GM12872 (cell line): ENCODE measurements at regions not wholly inside any gene's neighbourhood (a gene's known extent, or its start where the extent isn't known, plus 50 kb on each side); places are given as distances from the start of the nearest gene placed in this dataset.

Experiments
- CTCF ChIP-seq: IDR thresholded peaks from 3 replicates; pipeline ENCODE4 v1.5.1; 2011; ENCODE audit warnings: low read depth, mild to moderate bottlenecking, low read length, moderate library complexity; ENCODE audit not compliant: insufficient read depth

GRCh38 chr18:39007031-39007902 lies 1441.7 kb upstream of the CELF4 start:
- no peak for TF ChIP-seq CTCF

GRCh38 chr18:38996056-38996455 lies 1430.5 kb upstream of the CELF4 start:
- TF ChIP-seq CTCF, result no peak

GRCh38 chr18:38993342-38993741 lies 1427.7 kb upstream of the CELF4 start:
- no peak for TF ChIP-seq CTCF

GRCh38 chr18:38984968-38985367 lies 1419.4 kb upstream of the CELF4 start:
- no peak for TF ChIP-seq CTCF

GRCh38 chr18:38982072-38982471 lies 1416.5 kb upstream of the CELF4 start:
- TF ChIP-seq CTCF, result no peak

- no peak for TF ChIP-seq CTCF
Measured at GRCh38 chr18:38981389-38981788, 1415.8 kb upstream of the CELF4 start.

- no peak for TF ChIP-seq CTCF
Measured at GRCh38 chr18:38980420-38980819, 1414.8 kb upstream of the CELF4 start.
